ENCODE measurements at regions not wholly inside any gene's neighbourhood (a gene's known extent, or its start where the extent isn't known, plus 50 kb on each side); places are given as distances from the start of the nearest gene placed in this dataset.

DNA sequence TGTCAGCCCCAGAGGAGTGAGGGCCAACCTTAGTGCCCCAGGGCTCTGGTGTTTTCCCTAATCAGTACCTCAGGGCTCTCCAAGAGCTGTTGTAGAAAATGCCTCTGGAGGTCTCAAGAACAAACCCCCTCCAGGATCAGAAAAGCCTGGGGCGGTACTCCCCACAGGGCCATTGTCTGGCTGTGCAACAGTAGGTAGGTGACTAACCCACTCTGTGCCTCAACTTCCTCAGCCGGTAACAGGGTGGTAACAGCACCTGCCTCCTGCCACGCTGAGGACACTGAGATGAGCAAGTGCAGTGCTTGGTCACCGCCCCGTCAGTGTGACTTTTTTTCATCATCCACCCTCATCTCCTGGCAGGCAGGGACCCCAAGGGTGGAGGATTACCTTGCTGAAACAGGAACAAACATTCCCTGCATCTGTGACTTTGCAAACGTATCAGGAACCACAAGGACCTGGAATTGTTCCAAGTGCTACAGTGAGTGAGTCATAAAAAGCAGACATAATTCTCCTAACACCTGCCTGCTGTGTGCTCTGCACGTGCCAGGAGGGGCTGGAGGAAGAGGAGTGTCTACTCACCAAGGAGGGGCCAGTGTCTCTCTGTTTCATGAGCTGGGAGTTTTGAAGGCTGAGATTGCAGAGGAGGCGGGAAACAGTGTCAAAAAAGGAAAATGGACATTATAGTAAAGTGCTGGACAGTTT, 440.8 kb downstream of the NPHP4 start:
- Histone ChIP-seq H3K9me3 (replicated peaks; ENCODE audit: control insufficient read depth, insufficient read depth, low read length) (no peaks in the 10 kb centered on the region), H3K4me2 (ENCODE audit: control insufficient read depth, insufficient read depth) (no peak overlapping the region), H3K4me1 (ENCODE audit: control insufficient read depth, insufficient read depth, low read length) (no peaks in the 10 kb centered on the region), H3K9ac (ENCODE audit: control insufficient read depth, insufficient read depth, low read length) (no peak overlapping the region), H3K27ac (ENCODE audit: control insufficient read depth, insufficient read depth) (no peak overlapping the region), H3K79me2 (ENCODE audit: control insufficient read depth, insufficient read depth, low read length) (no peaks in the 10 kb centered on the region), H3K36me3 (ENCODE audit: control insufficient read depth in 2 of 2, insufficient read depth in 2 of 2, low read length in 1 of 2) (no peaks in the 10 kb centered on the region), H2AFZ (ENCODE audit: control insufficient read depth, low read depth, low read length) (no peak overlapping the region), H4K20me1 (ENCODE audit: control insufficient read depth, insufficient read depth) (no peaks in the 10 kb centered on the region), H3K4me3 (no peak overlapping the region), H3K27me3 (replicated peaks in 1 of 2; ENCODE audit: control insufficient read depth in 2 of 2, insufficient read depth in 2 of 2, low read length in 1 of 2) (no peaks in the 10 kb centered on the region)
- no peak for ATAC-seq
- WGBS (ENCODE audit: insufficient coverage, insufficient replicate concordance, low lambda C conversion rate, missing lambda C conversion rate): 0% methylated on average over 8 of the region's 8 CpGs
- ChIA-PET POLR2A (no interaction called here), RAD21 (ENCODE audit: unreplicated experiment) (no interaction called here), SMC1A (ENCODE audit: uncharacterized antibody, unreplicated experiment) (interaction anchor here (1.7 kb wide), 1 partner anchor 18 kb away, joined by 5 read pairs; no protein-coding TSS in a partner anchor), CTCF (no interaction called here)
- no TSS peak for BruUV-seq (replicated peaks)
- intact Hi-C loops (cut with micrococcal nuclease; ENCODE audit: unreplicated experiment): no loop called here
- TF ChIP-seq BACH1 (IDR thresholded peaks at IDR 0.05; ENCODE audit: borderline replicate concordance) (no peak), BHLHE40 (IDR thresholded peaks at IDR 0.05; ENCODE audit: borderline replicate concordance in 1 of 2, low read depth in 2 of 2, low read length in 1 of 2) (peak; percentile 37 to 53; a peak in 2 of 4 replicates)
- in situ Hi-C loops (cut with MboI): no loop called here
- no peak for DNase-seq (ENCODE audit: low read depth, low spot score)
- FAIRE-seq: no peak

DNA sequence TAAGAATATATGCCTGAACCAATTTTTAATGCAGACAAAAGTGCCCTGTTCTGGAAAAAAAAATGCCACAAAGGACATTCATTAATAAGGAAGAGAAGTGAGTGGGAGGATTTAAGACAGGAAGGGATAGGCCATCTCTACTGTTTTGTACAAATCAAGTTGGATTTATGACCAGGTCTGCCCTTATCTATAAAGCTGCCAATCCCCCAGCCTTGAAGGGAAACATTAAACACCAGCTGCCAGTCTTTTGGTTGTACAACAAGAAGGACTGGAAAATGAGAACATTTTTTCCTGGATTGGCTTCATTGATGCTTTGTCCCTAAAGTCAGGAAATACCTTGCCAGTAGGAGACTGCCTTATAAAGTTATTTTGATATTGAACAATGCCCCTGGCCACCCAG, 444.0 kb downstream of the NPHP4 start:
- Histone ChIP-seq H3K9ac (ENCODE audit: control insufficient read depth, insufficient read depth, low read length) (no peak overlapping the region), H3K4me3 (no peak overlapping the region), H3K4me1 (ENCODE audit: control insufficient read depth, insufficient read depth, low read length) (no peaks in the 10 kb centered on the region), H3K4me2 (ENCODE audit: control insufficient read depth, insufficient read depth) (no peak overlapping the region), H3K79me2 (ENCODE audit: control insufficient read depth, insufficient read depth, low read length) (no peaks in the 10 kb centered on the region), H3K9me3 (replicated peaks; ENCODE audit: control insufficient read depth, insufficient read depth, low read length) (no peaks in the 10 kb centered on the region), H4K20me1 (ENCODE audit: control insufficient read depth, insufficient read depth) (no peaks in the 10 kb centered on the region), H3K36me3 (ENCODE audit: control insufficient read depth in 2 of 2, insufficient read depth in 2 of 2, low read length in 1 of 2) (no peaks in the 10 kb centered on the region), H3K27me3 (replicated peaks in 1 of 2; ENCODE audit: control insufficient read depth in 2 of 2, insufficient read depth in 2 of 2, low read length in 1 of 2) (no peaks in the 10 kb centered on the region), H2AFZ (ENCODE audit: control insufficient read depth, low read depth, low read length) (no peak overlapping the region), H3K27ac (ENCODE audit: control insufficient read depth, insufficient read depth) (no peak overlapping the region)
- RAD21 ChIA-PET (ENCODE audit: unreplicated experiment): no interaction called here
- TF ChIP-seq PML (IDR thresholded peaks at IDR 0.05; ENCODE audit: low read length) (no peak), CREM (IDR thresholded peaks at IDR 0.05; ENCODE audit: low read depth) (no peak), CEBPB (IDR thresholded peaks at IDR 0.05; ENCODE audit: borderline replicate concordance in 1 of 2, low read depth in 2 of 2, low read length in 2 of 2) (no peak), FOS (IDR thresholded peaks at IDR 0.05; ENCODE audit: borderline replicate concordance, extremely low read depth, insufficient read length) (no peak)
- POLR2A ChIA-PET: no interaction called here
- no TSS peak for BruUV-seq (replicated peaks)
- FAIRE-seq (no peak), ATAC-seq (no peak), DNase-seq (ENCODE audit: low read depth, low spot score) (no peak)
- in situ Hi-C loops (cut with MboI): no loop called here
- SMC1A ChIA-PET (ENCODE audit: uncharacterized antibody, unreplicated experiment): no interaction called here
- CTCF ChIA-PET: no interaction called here
- intact Hi-C loops (cut with micrococcal nuclease; ENCODE audit: unreplicated experiment): no loop called here
